GM12864 (cell line): ENCODE measurements at regions not wholly inside any gene's neighbourhood (a gene's known extent, or its start where the extent isn't known, plus 50 kb on each side); places are given as distances from the start of the nearest gene placed in this dataset.

ENCODE experiments used
- DNase-seq: peaks from one replicate; pipeline ENCODE4 v3.0.0-alpha.2; 2011; ENCODE audit warnings: low read depth
- H3K4me3 ChIP-seq: 2 replicates; pipeline ENCODE4 v1.5.1; 2011; ENCODE audit warnings: mild to moderate bottlenecking, low read depth, low read length, control low read depth
- CTCF ChIP-seq: IDR thresholded peaks from 2 replicates; pipeline ENCODE4 v1.5.1; 2011; ENCODE audit warnings: low read depth, mild to moderate bottlenecking, moderate library complexity, low read length, control low read depth, inconsistent platforms; ENCODE audit errors: missing control alignments

DNA sequence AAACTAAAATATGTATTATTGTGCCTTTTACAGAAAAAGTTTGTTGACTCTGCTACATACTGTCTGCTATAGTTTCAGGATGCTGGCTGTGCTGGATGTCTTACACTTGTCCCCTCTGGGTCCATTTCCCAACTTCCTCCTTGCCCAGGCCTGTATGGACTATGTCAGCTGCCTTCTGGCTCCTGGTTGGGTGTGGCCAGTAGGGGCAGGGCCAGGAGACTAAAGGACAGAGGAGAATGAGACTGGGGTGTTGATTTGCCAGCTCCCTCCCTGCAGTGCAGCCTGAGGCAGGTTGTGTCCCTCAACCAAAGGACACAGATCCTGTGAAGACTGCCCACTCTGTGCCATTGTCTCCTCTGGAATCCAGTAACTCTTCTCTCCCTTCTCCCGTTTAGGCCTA, 90.6 kb upstream of the UBE2E2 start:
- DNase-seq = no peak
- H3K4me3 ChIP-seq = no peak overlapping the region
- TF ChIP-seq CTCF = no peak

GRCh38 chr3:23113455-23114171, 89.5 kb upstream of the UBE2E2 start:
- DNase-seq = no peak
- no peak for TF ChIP-seq CTCF

GRCh38 chr3:23114432-23114831, 88.7 kb upstream of the UBE2E2 start:
- DNase-seq = no peak
- no peak overlapping the region for H3K4me3 ChIP-seq
- no peak for TF ChIP-seq CTCF

More at GRCh38 chr3:23113455-23114171, 89.5 kb upstream of the UBE2E2 start:
- H3K4me3 ChIP-seq = no peak overlapping the region

GRCh38 chr3:23115171-23115877, 87.8 kb upstream of the UBE2E2 start:
- no peak for DNase-seq
- H3K4me3 ChIP-seq = no peak overlapping the region
- no peak for TF ChIP-seq CTCF

DNA sequence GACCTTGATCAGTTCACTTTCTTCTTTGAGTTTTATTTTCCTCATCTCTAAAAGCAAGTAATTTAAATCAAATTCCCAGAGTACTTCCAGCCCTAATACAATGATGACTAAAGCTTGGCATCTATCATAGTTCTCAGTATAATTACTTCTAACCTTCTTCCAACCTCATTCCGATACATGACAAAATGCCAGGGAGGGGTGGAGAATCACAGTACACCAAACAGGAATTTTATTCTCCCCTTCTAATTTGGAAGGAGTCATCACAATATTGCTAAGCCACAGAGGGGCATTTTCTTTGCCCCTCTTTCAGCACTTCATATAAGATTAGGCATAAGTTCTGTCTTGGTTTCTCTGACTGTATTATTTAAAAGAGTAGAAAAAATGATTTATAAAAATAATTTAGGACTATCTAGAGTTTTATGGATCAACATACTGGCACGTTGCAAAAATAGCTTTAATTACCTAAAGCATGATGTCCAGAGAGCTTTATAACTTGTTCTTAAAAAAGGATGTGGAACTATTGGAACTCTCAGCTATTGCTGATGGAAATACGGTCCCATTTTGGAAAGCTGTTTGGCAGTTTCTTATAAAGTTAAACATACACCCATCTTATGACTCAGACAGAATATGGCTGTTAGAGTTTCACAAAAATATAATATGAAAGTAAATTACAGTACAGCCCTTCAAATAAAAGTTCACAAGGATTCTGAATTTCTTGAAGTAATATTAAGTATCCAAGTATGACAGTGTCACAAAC, 86.9 kb upstream of the UBE2E2 start:
- no peak for DNase-seq
- H3K4me3 ChIP-seq = no peak overlapping the region
- TF ChIP-seq CTCF = no peak

DNA sequence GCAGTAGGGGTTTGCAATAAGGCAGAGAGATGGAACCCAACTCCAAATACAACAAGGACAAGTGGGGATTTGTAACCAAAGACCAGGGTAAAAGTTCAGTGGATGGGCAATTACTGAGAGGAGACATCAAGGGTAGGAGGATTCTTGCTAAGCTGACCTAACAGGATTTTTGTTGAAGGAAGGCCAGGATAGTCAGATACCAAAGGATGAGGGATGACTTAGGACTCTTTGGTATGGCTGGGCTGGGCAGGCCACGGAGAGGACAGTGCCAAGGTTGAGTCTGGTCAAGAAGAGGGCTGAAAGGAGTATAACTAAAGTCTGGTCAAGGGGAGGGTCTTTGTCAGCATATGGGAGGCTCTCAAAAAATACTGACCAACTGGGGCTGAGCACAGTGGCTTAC, 85.3 kb upstream of the UBE2E2 start:
- no peak for DNase-seq
- TF ChIP-seq CTCF = no peak
- H3K4me3 ChIP-seq = no peak overlapping the region
